C4-2B (cell line): ENCODE measurements at regions not wholly inside any gene's neighbourhood (a gene's known extent, or its start where the extent isn't known, plus 50 kb on each side); places are given as distances from the start of the nearest gene placed in this dataset.

Experiments
- ZFX ChIP-seq: fragments of 450-650 bp; IDR thresholded peaks from 2 replicates; pipeline ENCODE4 v1.6.1; 2017
- TF ChIP-seq, protein P1 (sequence below): fragments of 450-650 bp; conservative IDR thresholded peaks from 2 replicates; pipeline ENCODE4 v1.5.1; 2017; ENCODE audit warnings: mild to moderate bottlenecking

DNA sequence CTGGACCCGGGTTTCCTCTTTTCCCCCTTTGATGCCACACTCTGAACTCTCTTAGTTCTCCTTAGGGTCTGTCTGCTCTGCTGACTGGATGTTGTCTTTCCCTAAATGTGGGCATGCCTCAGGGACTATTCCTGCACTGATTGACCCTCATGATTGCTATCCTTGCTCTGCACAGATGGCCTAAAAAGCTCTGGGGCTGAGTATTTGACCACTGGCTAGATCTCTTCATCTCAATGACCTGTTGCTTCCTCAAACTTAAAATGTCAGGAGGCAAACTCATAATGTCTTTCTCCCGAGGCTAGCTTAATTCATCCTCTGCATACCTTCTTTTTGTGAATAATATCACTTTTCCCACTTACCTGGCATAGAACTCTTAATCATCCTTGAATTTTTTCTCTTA lies 157.4 kb downstream of the GATB start:
- TF ChIP-seq, protein P1, sequence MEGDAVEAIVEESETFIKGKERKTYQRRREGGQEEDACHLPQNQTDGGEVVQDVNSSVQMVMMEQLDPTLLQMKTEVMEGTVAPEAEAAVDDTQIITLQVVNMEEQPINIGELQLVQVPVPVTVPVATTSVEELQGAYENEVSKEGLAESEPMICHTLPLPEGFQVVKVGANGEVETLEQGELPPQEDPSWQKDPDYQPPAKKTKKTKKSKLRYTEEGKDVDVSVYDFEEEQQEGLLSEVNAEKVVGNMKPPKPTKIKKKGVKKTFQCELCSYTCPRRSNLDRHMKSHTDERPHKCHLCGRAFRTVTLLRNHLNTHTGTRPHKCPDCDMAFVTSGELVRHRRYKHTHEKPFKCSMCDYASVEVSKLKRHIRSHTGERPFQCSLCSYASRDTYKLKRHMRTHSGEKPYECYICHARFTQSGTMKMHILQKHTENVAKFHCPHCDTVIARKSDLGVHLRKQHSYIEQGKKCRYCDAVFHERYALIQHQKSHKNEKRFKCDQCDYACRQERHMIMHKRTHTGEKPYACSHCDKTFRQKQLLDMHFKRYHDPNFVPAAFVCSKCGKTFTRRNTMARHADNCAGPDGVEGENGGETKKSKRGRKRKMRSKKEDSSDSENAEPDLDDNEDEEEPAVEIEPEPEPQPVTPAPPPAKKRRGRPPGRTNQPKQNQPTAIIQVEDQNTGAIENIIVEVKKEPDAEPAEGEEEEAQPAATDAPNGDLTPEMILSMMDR, result no peak
- TF ChIP-seq ZFX, result no peak
